ENCODE measurements at regions not wholly inside any gene's neighbourhood (a gene's known extent, or its start where the extent isn't known, plus 50 kb on each side); places are given as distances from the start of the nearest gene placed in this dataset.

DNA sequence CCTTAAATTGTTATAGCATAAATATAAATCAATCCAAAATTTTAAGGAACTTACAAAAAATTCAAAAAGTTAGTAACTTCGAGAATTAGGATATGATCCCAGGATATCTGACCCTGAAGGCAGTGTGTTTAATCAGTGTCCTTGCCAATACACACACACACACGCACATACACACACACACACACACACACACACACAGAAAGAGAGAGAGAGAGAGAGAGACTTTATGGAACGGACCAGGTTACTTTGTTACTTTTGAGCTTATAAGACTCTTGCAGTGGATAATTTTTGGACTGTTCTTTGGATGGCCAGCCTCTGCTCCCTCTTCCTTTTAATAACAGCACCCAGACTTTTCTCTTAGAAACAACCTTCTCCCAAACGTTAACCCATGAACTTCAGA lies 322.9 kb downstream of the NFIB start:
- no peak for DNase-seq (ENCODE audit: low read depth)

DNA sequence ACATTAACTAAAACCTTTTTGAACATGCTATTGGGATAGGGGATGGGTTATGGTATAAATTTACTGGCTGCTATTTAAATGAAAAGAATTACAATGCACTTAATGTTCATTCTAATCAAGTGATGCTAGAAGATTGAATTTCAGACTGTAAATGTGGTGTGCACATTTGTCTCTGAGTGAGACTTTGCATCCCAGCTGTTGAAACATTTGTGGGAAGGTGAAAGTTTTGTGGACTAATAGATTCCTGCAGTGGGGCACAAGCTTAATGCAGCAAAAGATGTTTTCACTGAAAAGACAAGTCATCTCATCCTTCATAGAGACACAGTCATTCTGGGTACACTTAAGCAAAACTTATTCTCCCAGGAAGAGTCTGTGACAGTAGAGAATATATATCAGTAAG lies 323.6 kb downstream of the NFIB start:
- peak; percentile 74 for DNase-seq (ENCODE audit: low read depth)

DNA sequence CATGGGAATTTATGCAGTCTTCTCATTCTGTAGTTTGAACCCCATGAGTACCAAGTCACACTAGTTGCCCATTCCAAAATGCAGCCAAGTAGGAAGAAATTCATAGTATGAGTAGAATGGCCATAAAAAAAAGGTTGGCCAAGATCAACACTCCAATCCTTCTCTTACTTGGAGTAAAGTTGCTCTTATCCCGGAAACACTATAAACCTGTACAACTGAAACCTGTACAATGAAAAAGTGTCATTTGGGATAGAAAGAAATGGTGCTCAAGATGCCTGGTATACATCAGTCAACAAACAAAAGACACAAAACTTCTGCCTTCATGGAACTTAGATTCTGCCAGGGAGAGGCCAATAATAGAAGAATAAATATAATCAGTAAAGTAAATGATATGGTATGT lies 325.0 kb downstream of the NFIB start:
- no peak for DNase-seq (ENCODE audit: low read depth)

DNA sequence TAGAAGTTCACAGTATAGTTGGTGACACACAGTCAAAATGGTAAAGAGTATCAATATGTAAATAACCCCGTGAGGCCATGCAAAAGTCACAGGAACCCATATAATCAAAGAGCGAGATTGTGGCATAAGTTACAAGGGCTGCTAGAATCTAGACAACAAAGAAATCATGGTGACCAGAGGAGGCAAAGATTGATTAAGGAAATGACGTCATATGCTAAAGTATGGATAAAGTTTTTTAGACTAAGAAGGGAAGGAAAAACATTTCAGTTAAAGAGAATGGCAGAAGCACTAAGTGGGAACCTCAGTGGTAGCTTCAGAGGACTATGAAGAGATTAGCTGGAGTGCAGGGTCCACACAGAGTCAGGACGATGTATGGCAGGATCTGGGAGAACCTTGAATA lies 330.3 kb downstream of the NFIB start:
- DNase-seq (ENCODE audit: low read depth): no peak

DNA sequence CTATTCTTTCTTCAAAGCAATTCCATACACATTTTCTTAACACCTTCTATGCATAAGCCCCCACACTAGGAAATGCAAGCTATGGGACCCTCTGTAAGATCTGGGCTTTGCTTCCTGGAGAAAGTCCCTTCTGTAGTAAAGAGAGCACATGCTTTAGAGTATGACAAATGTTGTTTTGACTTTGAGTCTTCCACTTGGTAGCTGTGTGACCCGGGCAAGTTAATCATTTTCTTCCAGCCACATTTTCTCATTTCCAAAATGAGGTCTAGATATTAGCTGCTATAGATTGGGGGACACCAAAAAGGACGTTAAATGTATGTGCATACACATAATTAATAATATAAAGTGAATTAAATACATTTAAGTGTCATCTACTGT lies 334.0 kb downstream of the NFIB start:
- DNase-seq (ENCODE audit: low read depth): no peak

DNA sequence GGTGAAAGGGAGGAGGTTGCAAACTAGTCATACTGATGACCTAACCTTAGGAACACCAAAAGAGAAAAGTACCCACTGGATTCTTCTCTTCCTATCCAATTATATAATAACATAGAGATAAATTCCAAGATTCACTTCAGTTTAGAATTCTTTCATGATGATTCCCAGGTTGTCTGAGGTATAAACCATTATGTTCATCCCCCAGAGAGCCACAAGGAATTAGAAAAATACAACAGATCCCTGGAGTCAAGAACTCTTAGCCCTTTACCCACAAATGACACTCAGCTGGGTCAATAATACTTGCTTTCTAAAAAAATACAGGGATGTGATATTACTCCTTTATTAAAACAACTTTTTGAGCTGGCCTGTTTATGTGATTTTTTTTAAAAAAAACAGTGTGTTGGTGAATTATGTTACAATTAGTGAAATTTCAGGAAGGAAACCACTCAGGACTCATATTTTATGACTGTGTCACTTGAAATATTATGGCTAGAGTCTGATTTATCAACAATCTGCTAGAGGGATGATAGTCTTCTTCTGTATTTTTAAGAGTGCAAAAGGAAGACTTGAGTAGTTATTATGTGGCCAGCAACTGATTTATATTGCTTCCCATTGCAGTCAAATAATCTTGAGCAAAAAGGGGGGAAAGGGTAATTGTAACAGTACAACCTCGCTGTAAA lies 338.2 kb downstream of the NFIB start:
- peak; percentile 54 for DNase-seq (ENCODE audit: low read depth)

DNA sequence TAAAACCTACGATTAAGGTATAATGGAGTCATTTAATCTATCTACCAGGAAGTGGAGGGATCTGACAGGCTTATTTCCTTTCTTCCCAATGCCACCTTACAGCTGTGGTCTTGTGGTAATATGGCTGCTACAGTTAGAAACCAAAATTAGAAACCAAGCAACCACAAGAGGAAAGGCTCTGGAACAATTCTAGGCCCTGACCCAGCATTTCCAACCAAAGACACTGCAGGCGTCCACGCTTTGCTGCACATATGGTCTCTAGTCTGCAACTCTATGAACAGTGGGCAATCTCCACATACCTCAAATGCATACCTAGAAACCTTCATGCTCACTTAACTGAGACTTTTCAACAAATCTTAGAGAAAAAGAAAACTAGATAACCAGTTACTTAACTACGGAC lies 339.1 kb downstream of the NFIB start:
- DNase-seq (ENCODE audit: low read depth): peak; percentile 36

DNA sequence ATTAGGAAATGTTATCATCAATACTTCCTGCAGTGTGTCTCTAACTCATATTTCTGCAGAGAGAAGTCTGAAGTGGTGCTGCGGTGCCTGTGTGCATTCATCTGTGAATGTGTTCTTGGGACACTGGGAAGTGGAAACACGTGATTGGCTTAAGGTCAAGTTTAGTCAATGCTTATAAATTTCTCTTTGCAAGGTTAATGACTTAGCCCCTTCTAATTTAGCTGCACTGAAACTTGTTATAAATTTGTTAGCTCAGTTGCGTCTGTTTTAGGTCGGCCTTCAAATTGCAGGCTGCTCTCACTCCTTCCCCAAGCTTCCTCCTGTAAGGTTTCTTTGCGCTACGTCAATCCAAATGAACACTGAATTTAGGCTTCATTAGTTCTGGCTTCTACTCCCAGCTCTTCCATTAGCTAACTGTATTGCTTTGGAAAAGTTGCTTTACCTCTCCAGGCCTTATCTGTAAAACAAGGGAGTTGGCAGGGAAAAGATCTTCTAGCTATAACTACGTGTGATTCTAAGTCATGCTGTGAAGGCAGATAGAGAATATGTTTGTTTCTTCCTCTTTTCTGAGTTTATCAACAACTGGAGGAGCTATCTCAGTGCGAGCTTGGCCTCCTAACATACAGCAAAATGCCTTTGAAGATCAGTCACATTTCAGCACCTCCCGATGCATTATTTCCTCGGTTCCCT lies 341.8 kb downstream of the NFIB start:
- DNase-seq (ENCODE audit: low read depth): no peak

DNA sequence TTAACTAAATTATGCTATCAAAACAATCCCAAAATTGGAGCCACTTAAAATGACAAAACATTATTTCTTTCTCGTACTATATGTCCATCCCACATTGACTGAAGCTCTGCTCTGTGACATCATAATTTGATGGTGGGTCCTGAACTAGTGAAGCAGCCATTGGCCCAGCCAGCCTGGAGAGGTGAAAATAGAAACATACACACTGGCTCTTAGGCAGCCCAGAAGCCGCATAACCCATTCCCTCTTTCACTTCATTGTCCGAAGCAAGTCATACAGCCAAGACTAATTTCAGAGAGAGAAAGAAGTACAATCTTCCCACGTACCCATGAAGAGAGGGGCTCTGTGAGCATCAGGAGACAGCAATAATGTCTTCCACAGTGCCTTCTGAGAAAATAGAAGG lies 342.5 kb downstream of the NFIB start:
- DNase-seq (ENCODE audit: low read depth): no peak

DNA sequence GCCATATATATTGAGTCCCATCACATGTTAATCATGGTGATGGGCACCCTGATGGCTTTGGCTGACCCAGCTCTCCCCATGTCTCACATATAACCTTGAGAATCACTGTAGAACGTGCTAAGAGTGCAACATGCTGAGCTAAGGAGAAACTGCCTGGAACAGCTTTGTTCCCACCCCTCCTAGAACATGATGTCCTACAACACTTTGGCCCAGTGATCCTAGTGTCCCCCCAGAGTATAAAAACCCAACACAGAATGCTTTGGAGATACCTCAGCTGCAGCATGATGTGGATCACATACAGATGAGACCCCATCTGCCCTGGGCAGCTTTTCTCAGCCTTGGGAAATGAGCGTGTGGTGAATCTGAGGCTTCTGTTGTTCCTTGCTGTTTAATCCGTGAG lies 343.5 kb downstream of the NFIB start:
- DNase-seq (ENCODE audit: low read depth): no peak

DNA sequence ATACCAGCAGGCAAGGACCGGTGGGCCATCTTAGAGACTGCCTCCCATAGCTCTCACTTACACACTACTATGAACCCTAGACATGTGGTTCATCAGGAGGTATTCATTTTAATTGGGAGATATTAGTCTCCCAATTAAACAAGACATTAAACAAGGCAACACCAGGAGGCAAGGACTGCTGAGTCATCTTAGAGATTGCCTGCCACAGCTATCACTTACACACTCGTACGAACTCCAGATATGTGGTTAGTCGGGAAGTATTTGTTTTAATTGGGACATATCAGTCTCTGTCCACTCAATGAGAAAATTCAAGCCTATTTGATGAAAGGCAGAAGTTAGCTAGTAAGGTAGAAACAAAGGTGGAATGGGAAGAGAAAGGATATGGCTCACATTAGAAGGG lies 343.9 kb downstream of the NFIB start:
- DNase-seq (ENCODE audit: low read depth): no peak

DNA sequence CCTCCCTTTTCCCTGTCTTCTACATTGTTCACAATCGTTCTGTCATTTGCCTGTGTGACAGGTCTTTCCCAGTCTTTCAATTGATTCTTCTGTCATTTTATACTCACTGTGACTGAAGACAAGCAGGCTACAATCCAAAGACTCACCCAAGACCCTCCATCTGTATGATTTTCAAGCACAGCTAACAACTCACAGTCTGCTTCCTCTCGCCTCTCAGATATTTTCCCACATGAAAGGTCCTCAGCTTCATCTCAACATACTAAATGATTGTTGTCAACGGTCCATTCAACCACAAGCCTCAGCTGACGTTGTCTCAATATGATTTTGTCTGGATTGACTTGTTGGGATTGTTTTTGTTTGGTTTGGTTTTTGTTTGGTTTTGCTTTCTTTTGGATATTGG lies 346.5 kb downstream of the NFIB start:
- DNase-seq (ENCODE audit: low read depth): no peak

DNA sequence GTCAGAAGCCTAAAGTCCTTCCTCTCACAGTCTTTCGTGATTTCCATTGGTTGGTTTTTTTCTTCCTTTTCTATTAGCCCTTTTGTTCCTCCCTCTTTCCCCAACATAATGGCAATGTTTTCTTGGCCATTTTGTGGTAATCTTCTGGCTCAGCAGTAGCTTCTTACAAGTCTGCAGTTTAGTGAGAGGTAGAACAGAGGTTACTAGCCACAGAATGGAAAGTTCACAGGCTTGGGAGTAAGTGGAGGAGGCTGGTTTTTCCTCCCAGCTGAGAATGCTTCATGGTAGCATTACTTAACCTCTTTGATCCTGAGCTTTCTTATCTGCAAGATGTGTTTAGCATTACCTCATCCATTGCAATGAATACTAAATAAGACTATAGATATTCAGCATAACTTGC lies 346.9 kb downstream of the NFIB start:
- DNase-seq (ENCODE audit: low read depth): no peak

DNA sequence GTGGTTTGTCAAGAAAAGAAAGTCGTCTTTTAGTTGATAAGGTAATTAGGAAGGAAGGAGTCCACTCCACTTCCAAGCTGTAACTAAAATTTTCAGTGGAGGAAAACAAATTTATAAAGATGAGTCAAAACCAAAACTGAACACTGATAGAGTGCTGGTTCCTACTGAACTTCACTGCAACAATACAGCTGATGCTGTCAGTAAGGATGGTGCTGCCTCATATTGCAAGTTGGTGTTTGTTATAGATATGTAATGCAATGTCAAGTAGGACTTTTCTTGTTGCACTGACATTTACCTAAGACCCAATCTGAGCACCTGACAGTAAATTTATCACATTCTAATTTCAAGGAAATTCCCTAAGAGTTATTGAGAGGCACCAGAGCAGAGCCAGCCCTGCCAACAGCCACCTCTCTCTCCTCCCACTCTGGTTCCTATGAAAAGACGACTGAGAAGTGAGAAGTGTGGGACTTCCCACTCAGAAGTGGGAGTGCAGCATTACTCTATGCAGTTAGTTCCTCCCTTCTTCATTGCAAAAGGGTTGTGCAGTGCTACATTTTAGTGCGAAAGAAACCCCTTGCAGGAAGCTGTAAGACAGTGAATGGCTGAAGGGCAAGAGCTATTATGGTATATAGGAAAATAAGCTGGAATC lies 350.8 kb downstream of the NFIB start:
- peak; percentile 59 for DNase-seq (ENCODE audit: low read depth)

DNA sequence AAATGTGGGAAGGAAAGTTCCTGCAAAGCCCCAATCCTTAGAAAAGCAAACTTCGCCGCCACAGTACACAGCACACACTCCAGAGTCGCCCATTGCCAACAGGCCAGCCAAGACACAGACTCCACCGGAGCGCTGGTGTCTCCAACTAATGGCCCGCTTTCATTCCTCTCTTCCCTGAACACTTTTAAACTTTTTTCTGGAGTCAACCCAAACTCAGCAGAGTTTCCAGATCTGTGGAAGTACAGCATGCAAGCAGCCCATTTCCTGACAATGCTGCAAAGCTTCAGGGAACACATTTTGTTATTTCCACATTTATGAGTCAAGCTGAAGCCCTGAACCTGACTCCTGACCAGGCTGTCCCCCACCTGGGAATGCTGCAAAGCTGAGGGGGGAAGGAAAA lies 351.9 kb downstream of the NFIB start:
- no peak for DNase-seq (ENCODE audit: low read depth)

DNA sequence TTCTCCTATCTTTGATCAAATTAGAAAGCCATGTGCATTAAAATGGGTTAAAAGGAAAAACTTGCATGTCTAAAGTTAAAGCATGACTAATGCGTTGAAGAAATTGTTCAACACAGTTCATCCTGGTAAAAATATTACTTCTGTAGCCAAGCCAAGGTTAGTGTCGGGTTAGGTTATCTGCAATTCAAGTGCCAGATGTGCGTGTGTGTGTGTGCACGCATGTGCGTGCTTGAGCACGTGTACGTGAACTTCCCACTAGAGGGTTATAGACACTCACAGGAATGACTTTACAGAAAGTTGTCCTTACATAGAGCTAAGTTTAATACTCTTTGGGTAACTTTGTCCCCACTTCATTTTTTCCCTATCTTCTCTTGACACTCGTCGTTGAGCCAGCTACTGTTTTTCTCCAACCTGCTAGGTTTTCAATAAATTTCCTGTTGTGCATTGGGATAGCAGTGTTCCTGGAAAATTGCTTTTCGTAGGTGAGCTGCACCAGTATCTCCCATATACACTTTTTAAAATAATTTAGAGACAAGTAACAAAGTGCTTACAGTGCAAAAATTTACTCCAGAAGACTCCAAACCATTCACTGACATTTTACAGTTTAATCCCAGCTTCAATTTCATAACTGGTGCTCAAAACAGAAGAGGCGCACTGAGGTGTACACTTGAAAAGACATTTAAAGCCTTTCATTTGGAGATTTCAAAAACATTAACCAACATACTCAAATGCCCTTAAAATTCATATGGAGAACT lies 353.8 kb downstream of the NFIB start:
- DNase-seq (ENCODE audit: low read depth): no peak

DNA sequence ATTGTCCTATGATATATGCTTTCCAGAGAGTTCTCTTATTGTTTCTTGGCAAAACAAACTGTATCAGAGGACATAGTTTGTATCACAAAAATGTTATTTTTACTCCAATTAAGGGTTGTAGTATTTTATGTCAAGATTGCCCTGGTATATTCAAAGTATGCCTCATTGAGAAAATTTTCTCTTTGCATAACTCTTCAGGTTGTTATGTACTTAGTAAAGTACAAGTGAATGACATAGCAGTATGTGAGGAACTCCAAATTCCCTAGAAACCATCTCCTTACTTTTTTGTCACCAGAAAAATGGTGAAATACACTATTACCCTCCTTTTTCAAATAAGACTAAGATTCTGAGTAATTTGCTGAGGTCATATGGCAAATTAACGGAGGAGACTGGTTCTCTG lies 355.3 kb downstream of the NFIB start:
- no peak for DNase-seq (ENCODE audit: low read depth)

DNA sequence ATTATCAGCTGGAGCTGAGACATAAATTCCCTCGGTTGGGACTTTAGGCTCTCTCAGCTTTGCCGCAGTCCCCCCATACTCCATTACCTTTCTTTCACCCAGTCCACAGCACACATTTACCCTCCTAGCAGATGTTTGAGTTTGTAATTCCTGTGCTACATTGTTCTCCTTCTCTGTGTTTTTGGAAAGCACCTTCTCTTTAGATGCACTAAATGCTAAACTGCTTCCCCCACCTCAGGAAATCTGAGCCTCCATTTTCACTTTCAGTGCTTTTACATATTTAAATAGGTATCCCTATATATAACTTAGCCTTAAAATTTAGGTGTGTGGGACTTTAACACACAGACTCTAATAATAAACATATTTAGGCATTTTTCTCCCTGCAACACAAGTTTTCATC lies 356.9 kb downstream of the NFIB start:
- no peak for DNase-seq (ENCODE audit: low read depth)

DNA sequence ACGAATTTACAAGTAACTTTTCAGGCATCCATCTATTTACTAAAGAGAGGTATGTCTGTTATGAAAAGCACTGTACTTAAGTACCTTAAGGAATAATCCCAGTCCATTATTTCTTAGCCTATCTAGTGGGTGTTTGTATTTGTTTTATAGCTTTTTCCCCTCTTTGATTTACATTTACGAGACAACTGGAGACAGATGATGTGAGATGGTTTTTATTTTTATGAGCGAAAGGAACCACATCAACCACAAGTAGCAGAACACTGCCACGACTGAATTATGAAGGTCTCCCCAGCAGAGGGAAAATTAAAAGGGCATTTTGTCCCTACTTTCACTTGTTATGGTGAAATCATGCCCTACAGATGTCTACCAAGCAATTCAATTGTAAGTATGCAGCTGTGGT lies 357.8 kb downstream of the NFIB start:
- peak; percentile 81 for DNase-seq (ENCODE audit: low read depth)

DNA sequence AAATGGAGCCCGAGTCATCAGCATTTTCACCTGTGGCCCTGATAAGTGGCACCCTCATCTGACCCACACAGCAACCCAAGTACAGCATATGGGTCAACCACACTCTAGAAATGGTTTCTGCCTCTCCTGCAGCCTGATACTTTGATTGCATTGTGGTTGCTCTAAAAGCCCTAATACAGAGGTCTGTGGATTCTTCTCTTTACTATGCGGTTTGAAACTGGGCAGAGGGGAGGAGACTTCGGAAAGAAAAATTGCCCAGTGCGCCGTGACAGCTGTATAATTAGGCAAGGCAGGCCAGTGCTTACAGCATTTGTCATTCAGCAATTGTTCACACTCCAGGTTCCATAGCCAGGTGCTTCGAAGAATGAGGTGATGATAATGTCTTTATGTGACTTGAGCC lies 361.0 kb downstream of the NFIB start:
- no peak for DNase-seq (ENCODE audit: low read depth)

DNA sequence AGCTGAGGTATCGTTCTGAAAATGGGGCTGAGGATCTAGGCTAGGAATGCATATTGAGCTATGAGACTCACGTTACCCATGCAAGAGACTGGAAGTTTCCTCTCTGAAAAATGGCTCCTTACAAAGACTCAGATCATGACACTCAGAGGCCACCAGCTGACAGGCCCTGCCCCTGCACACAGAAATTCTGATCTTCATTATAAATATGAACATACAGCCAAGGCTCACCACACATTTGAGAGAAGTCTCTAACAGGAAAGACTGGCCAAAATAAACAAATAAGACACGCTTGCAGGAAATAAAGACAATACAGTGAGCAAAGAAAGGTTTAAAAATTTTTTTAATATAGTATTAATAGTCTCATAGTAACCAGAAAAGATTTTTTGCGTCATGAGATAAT lies 365.9 kb downstream of the NFIB start:
- peak; percentile 29 for DNase-seq (ENCODE audit: low read depth)

DNA sequence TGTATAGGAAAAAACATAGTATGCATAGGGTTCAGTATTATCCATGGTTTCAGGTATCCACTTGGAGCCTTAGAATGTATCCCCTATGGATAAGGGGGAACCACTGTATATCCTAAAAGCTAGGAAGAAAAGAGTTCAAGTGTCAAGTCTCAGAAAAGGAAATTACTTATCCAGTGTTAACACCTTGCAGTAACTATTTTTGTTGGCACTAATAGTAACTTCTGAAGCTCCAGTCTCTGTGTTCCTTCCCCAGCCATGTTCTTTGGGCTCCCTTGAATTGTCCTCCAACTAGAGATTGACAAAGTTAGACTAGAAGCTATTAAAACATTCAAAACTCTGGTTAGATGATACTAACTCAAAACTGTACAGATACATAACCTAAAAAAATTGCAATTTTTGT lies 370.8 kb downstream of the NFIB start:
- no peak for DNase-seq (ENCODE audit: low read depth)

DNA sequence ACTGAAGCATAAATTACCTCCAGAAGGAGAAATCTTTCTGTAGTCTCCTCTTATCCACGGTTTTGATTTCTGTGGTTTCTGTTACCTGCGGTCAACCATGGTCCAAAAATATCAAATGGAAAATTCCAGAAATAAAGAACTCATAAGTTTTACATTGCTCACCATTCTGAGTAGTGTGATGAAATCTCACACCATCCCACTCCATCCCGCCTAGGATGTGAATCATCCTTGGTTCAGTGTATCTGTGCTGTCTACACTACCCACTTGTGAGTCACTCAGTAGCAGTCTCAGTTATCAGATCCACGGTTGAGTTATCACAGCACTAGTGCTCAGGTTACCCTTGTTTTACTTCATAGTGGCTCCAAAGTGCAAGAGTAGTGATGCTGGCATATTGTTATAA lies 371.2 kb downstream of the NFIB start:
- peak; percentile 99 for DNase-seq (ENCODE audit: low read depth)
